ENCODE measurements at regions not wholly inside any gene's neighbourhood (a gene's known extent, or its start where the extent isn't known, plus 50 kb on each side); places are given as distances from the start of the nearest gene placed in this dataset.
"Not testable (repeated sequence)": the region's sequence is repeated elsewhere in the genome, so short reads cannot be mapped to it uniquely, and the experiment has no call there.

DNA sequence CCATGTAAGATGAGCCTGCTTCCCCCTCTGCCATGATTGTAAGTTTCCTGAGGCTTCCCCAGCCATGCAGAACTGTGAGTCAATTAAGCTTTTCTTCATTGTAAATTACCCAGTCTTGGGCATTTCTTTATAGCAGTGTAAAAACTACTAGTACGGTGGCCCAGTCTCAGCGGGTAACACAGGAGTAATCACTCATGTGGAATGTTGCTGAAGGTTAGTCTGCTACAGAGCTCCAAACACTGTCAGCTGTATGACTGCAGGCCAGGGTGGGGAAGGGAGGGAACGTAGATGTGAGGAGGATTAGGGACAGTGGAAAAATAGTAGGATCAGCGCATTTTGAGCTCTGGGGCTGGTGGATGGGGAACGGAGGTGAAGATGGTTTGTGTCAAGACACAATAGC, 711.2 kb upstream of the SOX11 start:
- TF ChIP-seq, protein P1, sequence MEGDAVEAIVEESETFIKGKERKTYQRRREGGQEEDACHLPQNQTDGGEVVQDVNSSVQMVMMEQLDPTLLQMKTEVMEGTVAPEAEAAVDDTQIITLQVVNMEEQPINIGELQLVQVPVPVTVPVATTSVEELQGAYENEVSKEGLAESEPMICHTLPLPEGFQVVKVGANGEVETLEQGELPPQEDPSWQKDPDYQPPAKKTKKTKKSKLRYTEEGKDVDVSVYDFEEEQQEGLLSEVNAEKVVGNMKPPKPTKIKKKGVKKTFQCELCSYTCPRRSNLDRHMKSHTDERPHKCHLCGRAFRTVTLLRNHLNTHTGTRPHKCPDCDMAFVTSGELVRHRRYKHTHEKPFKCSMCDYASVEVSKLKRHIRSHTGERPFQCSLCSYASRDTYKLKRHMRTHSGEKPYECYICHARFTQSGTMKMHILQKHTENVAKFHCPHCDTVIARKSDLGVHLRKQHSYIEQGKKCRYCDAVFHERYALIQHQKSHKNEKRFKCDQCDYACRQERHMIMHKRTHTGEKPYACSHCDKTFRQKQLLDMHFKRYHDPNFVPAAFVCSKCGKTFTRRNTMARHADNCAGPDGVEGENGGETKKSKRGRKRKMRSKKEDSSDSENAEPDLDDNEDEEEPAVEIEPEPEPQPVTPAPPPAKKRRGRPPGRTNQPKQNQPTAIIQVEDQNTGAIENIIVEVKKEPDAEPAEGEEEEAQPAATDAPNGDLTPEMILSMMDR (IDR thresholded peaks at IDR 0.05; ENCODE audit: insufficient read depth, missing control alignments) = no peak
- DNase-seq (ENCODE audit: insufficient read length, low spot score) = no peak
- FAIRE-seq = no peak

DNA sequence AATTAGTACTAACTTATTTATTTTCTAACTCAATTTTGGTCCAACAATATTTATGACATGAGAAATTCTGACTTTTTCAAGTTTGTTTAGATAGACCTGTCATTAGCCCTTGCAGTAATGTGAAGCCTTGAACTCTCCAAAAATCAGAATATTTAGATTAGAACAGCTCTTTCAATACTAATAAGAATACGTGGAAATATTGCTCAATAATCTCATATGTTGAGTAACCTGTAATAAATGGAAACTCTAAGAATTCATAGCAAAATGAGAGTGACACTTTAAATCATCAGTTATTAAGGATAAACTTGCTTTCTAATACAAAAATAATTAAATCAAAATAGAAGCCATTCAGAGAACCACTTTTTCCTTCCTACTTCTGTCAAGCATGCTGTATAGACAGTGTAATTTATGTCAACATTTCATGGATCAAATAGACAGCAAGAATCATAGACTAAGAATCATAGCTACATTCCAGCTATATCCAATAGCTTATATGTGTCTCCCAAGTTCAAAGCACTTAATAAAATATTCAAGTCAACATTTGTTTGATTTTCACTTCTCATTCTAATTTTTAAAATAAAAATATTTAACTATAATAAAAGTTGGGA, 710.3 kb upstream of the SOX11 start:
- TF ChIP-seq, protein P1 (IDR thresholded peaks at IDR 0.05; ENCODE audit: insufficient read depth, missing control alignments) = no peak
- FAIRE-seq = no peak

DNA sequence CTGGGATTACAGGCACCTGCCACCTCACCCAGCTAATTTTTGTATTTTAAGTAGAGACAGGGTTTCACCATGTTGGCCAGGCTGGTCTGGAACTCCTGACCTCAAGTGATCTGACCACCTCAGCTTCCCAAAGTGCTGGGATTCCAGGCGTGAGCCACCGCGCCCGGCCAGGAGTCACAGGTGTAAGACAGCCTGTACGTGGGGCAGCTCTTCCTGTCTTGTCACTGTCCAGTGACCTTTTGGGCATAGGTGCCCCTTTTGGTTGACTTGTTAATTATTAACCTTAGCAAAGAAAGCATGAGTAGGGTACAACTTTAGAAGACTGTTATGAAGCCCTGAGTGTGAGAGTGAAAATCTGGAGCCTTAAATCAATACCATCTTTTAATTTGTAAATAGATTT, 703.7 kb upstream of the SOX11 start:
- FAIRE-seq; DNase-seq (ENCODE audit: insufficient read length, low spot score): not testable (repeated sequence)

More for the DNA sequence above, 710.3 kb upstream of the SOX11 start:
- DNase-seq (ENCODE audit: insufficient read length, low spot score) = no peak

DNA sequence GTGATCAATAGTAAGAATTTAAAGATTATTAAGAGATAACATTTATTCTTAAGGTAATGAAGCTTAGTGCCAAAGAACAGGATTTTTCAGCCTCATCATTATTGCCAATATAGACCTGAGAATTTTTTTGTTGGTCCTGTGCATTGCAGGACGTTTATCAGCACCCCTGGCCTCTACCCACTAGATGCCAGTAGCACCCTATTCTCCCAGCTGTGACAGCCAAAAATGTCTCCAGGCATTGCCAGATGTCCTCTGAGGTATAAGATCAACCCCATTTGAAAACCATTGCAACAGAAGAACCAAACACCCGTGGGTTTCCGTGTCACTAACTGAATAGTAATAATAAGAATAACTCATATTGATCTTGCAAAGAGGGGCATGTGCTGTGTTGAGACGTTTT, 700.0 kb upstream of the SOX11 start:
- no peak for DNase-seq (ENCODE audit: insufficient read length, low spot score)
- TF ChIP-seq, protein P1 (IDR thresholded peaks at IDR 0.05; ENCODE audit: insufficient read depth, missing control alignments) = peak; percentile 42
- no peak for FAIRE-seq

DNA sequence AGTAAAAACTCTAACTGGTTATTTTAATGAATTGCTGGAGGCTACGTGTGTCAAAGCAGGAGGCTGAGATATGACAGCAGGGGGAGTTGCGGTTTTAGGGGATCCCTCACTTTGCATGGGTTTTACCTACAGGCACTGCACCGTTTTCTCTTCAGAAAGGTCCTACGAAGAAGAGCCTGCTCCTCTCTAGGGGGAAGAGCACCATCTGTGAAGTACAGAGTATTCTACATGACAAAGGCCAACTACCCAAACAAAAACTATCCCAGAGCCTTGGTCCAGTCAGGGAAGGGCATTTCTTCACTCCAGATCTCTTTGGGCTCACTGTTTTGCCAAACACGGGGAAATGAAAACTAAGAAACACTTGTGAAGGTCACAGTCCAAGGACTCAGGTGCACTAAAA, 696.7 kb upstream of the SOX11 start:
- TF ChIP-seq, protein P1 (IDR thresholded peaks at IDR 0.05; ENCODE audit: insufficient read depth, missing control alignments) = no peak
- no peak for FAIRE-seq
- no peak for DNase-seq (ENCODE audit: insufficient read length, low spot score)

DNA sequence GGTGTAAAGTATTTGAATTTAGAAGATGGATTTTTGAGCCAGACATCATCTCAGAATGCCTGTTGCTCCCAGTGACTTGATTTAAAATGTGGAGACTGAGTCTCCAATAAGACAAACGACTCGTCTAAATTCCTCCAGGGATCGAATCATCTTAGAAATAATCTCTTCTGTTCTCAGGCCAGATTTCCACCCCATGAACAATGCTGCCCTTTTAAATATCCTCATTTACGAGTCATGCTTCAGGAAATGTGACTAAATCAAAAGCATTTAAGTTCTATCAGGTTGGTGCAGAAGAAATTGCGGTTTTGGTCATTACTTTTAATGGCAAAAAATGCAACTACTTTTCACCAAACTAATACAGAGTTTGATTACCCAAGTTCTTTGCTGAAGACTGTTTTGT, 684.6 kb upstream of the SOX11 start:
- DNase-seq (ENCODE audit: insufficient read length, low spot score) = no peak
- no peak for FAIRE-seq
- TF ChIP-seq, protein P1 (IDR thresholded peaks at IDR 0.05; ENCODE audit: insufficient read depth, missing control alignments) = no peak

DNA sequence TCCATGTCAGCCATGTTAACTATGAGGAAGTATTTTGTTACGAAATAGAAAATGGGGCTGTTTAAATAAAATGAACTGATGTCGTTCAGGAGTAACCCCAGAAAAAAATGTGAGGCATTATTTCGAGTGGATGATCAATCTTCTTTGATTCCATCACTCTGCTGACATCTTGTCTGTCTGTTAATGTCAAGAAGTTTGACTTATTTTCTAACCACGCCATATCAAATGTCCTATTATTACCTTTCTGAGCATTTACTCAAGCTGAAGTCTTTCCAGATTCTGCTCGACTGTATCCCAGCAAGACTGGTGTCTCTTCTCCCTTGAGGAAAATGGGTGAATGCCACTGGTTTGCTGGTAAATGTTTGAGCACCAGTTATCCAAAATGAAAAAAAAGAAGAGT, 672.9 kb upstream of the SOX11 start:
- no peak for DNase-seq (ENCODE audit: insufficient read length, low spot score)
- TF ChIP-seq, protein P1 (IDR thresholded peaks at IDR 0.05; ENCODE audit: insufficient read depth, missing control alignments) = no peak
- peak; percentile 53 for FAIRE-seq

All from D721Med (cell line).